Vagina (tissue), 2 donors: ENCODE measurements at regions not wholly inside any gene's neighbourhood (a gene's known extent, or its start where the extent isn't known, plus 50 kb on each side); places are given as distances from the start of the nearest gene placed in this dataset.
"Not testable (repeated sequence)": the region's sequence is repeated elsewhere in the genome, so short reads cannot be mapped to it uniquely, and the experiment has no call there.

Experiments
- CTCF ChIP-seq, 3 experiments: fragments of 450-650 bp in 2 of 3; fragments of 200-600 bp in 1 of 3; sonication (generic) in 1 of 3; IDR thresholded peaks; one replicate each; pipeline ENCODE4 v1.5.1; 2017 to 2019; ENCODE audit warnings: antibody characterized with exemption in 3 of 3, mild to moderate bottlenecking in 2 of 3, moderate library complexity in 2 of 3
- POLR2A ChIP-seq, 2 donors: fragments of 450-650 bp; IDR thresholded peaks; one replicate each; pipeline ENCODE4 v1.6.1; 2017; ENCODE audit warnings: antibody characterized with exemption in 2 of 2, mild to moderate bottlenecking in 2 of 2, moderate library complexity in 2 of 2

GRCh38 chr9:67516938-67517337 is 341.8 kb upstream of the ANKRD20A1 start:
- not testable (repeated sequence) for TF ChIP-seq CTCF, POLR2A (IDR thresholded peaks at IDR 0.05)
